HepG2 (cell line): ENCODE measurements at regions not wholly inside any gene's neighbourhood (a gene's known extent, or its start where the extent isn't known, plus 50 kb on each side); places are given as distances from the start of the nearest gene placed in this dataset.

Source experiments
- CC2D1A ChIP-seq: sonication (generic); formaldehyde crosslinking; IDR thresholded peaks from 2 replicates; pipeline ENCODE4 v1.8.1; 2023; ENCODE audit warnings: mild to moderate bottlenecking, missing genetic modification reagents
- JDP2 ChIP-seq: sonication (generic); formaldehyde crosslinking; IDR thresholded peaks from 2 replicates; pipeline ENCODE4 v1.8.1; 2022; ENCODE audit warnings: missing genetic modification reagents, borderline replicate concordance
- TAF1 ChIP-seq: sonication (generic); formaldehyde crosslinking; IDR thresholded peaks from 2 replicates; pipeline ENCODE4 v1.4.0; 2020; ENCODE audit warnings: missing genetic modification reagents
- ZC3H4 ChIP-seq: sonication (generic); formaldehyde crosslinking; IDR thresholded peaks from 2 replicates; pipeline ENCODE4 v1.4.0; 2020; ENCODE audit warnings: missing genetic modification reagents, borderline replicate concordance
- ZNF274 ChIP-seq: sonication (generic); formaldehyde crosslinking; IDR thresholded peaks from 2 replicates; pipeline ENCODE4 v1.5.1; 2020; ENCODE audit warnings: mild to moderate bottlenecking, missing genetic modification reagents
- ZNF558 ChIP-seq: sonication (generic); formaldehyde crosslinking; IDR thresholded peaks from 2 replicates; pipeline ENCODE4 v1.9.0; 2022; ENCODE audit warnings: mild to moderate bottlenecking, missing genetic modification reagents, borderline replicate concordance
- TF ChIP-seq, protein P1 (sequence below): sonication (generic); formaldehyde crosslinking; IDR thresholded peaks from 2 replicates; pipeline ENCODE4 v1.8.1; 2023; ENCODE audit warnings: missing genetic modification reagents, inconsistent platforms, borderline replicate concordance

DNA sequence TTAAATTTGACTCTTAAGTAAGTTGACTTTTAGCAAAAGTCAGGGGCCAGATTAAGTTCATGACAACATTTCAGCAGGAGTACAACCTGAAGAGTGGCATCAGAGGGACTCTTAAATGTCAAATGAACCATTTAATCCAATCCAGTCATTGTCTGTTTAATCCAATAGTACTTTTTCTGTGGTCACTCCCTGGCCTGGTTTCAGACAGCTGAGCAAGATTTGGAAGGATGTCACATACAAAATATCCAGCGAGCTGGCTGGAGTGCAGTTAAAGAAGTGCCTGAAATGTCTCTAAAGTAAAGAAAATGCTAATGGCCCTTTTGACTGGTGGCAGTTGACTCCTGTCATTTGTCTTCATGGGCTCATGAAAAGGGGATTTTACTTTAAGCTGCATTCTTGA, 1082.1 kb downstream of the AACS start:
- TF ChIP-seq JDP2 (no peak), ZC3H4 (CRISPR knock-in tag) (no peak), ZNF274 (CRISPR knock-in tag) (no peak), TAF1 (no peak), CC2D1A (CRISPR knock-in tag) (no peak), ZNF558 (CRISPR knock-in tag) (no peak)
- TF ChIP-seq, protein P1, sequence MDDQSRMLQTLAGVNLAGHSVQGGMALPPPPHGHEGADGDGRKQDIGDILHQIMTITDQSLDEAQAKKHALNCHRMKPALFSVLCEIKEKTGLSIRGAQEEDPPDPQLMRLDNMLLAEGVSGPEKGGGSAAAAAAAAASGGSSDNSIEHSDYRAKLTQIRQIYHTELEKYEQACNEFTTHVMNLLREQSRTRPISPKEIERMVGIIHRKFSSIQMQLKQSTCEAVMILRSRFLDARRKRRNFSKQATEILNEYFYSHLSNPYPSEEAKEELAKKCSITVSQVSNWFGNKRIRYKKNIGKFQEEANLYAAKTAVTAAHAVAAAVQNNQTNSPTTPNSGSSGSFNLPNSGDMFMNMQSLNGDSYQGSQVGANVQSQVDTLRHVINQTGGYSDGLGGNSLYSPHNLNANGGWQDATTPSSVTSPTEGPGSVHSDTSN, result no peak
